H1 (cell line): ENCODE measurements at regions not wholly inside any gene's neighbourhood (a gene's known extent, or its start where the extent isn't known, plus 50 kb on each side); places are given as distances from the start of the nearest gene placed in this dataset.

Experiments
- CTCF ChIA-PET: fragments of 300-600 bp; sonication (Branson Sonifier 250); formaldehyde crosslinking; loops from one replicate; lab custom pipeline; 2021; ENCODE audit not compliant: partially characterized antibody; lab: Charles Lee
- POLR2A ChIA-PET: fragments of 300-600 bp; sonication (Branson Sonifier 250); formaldehyde crosslinking; loops from one replicate; lab custom pipeline; 2021; ENCODE audit warnings: inconsistent platforms; ENCODE audit not compliant: partially characterized antibody; lab: Charles Lee
- DNase-seq, 2 experiments: peaks; one replicate each; pipeline versions ENCODE4 v3.0.0 to v3.0.0-alpha.2; 2010 to 2022; ENCODE audit warnings: low spot score in 2 of 2, low read depth in 1 of 2, mixed read lengths in 1 of 2
- FAIRE-seq: peaks from 2 replicates; lab custom pipeline; 2011; peaks lifted over from hg19 to GRCh38; lab: Jason Lieb, UNC
- H2AFZ ChIP-seq: 2 replicates; pipeline ENCODE4 v1.8.1; 2012; ENCODE audit warnings: low read length, inconsistent platforms
- H2AK5ac ChIP-seq: 2 replicates; pipeline ENCODE4 v1.6.1; 2013; ENCODE audit warnings: low read depth, low read length
- H2BK120ac ChIP-seq: replicated peaks from 2 replicates; pipeline ENCODE3; 2013; ENCODE audit warnings: low read depth, low read length, inconsistent platforms
- H2BK12ac ChIP-seq: 2 replicates; pipeline ENCODE4 v1.6.1; 2013; ENCODE audit warnings: low read depth, low read length
- H2BK15ac ChIP-seq: 2 replicates; pipeline ENCODE4 v1.6.1; 2013; ENCODE audit warnings: low read length
- H2BK20ac ChIP-seq: 2 replicates; pipeline ENCODE4 v1.6.1; 2013; ENCODE audit warnings: low read length
- H2BK5ac ChIP-seq: 2 replicates; pipeline ENCODE4 v1.6.1; 2013; ENCODE audit warnings: low read depth, low read length
- H3K14ac ChIP-seq: 2 replicates; pipeline ENCODE4 v1.6.1; 2013; ENCODE audit warnings: inconsistent platforms; ENCODE audit not compliant: insufficient read length
- H3K18ac ChIP-seq: 2 replicates; pipeline ENCODE4 v1.6.1; 2013; ENCODE audit warnings: low read length; ENCODE audit errors: extremely low read depth
- H3K23ac ChIP-seq: 2 replicates; pipeline ENCODE4 v1.6.1; 2013; ENCODE audit warnings: inconsistent platforms; ENCODE audit not compliant: insufficient read length
- H3K23me2 ChIP-seq: 2 replicates; pipeline ENCODE4 v1.6.1; 2013; ENCODE audit warnings: low read depth, low read length
- H3K27ac ChIP-seq: 2 replicates; pipeline ENCODE4 v1.6.1; 2011; ENCODE audit warnings: low read depth, low read length, inconsistent platforms
- H3K27me3 ChIP-seq, 4 experiments: replicated peaks in 1 of 4; 1 replicate in 1 of 4; 2 replicates in 3 of 4; pipeline versions ENCODE4 v1.6.1 to v1.8.1; 2011 to 2013; ENCODE audit warnings: low read length in 3 of 4, mild to moderate bottlenecking in 3 of 4, inconsistent platforms in 2 of 4, mixed read lengths in 2 of 4, moderate library complexity in 1 of 4; ENCODE audit not compliant: control insufficient read depth in 3 of 4, insufficient read depth in 3 of 4; ENCODE audit errors: extremely low read depth in 1 of 4
- H3K36me3 ChIP-seq, 4 experiments: 2 replicates each; pipeline versions ENCODE4 v1.6.1 to v1.8.1; 2011 to 2013; ENCODE audit warnings: mild to moderate bottlenecking in 4 of 4, low read length in 3 of 4, moderate library complexity in 2 of 4, control low read depth in 1 of 4, inconsistent platforms in 1 of 4; ENCODE audit not compliant: insufficient read depth in 4 of 4, control insufficient read depth in 2 of 4
- H3K4ac ChIP-seq: replicated peaks from 2 replicates; pipeline ENCODE3; 2013; ENCODE audit warnings: low read length, low read depth, mixed read lengths, inconsistent platforms; ENCODE audit not compliant: insufficient read length
- H3K4me1 ChIP-seq, 4 experiments: replicated peaks in 1 of 4; 1 replicate in 1 of 4; 2 replicates in 3 of 4; pipeline versions ENCODE4 v1.6.1 to v1.8.1; 2011 to 2013; ENCODE audit warnings: low read length in 3 of 4, inconsistent platforms in 2 of 4, mixed read lengths in 1 of 4; ENCODE audit not compliant: insufficient read depth in 4 of 4, control insufficient read depth in 3 of 4
- H3K4me2 ChIP-seq, 2 experiments: 2 replicates each; pipeline versions ENCODE4 v1.6.1 to v1.8.1; 2011 to 2013; ENCODE audit warnings: low read depth in 2 of 2, low read length in 2 of 2, control low read depth in 1 of 2, inconsistent platforms in 1 of 2, mild to moderate bottlenecking in 1 of 2; ENCODE audit not compliant: insufficient read depth in 1 of 2
- H3K4me3 ChIP-seq, 4 experiments: fragments of 200-600, 300-600 bp in 1 of 4; sonication (generic), shearing (Covaris generic), sonication (Bioruptor Twin) in 1 of 4; 2 replicates each; pipeline versions ENCODE4 v1.5.1 to v1.8.1; 2011 to 2016; ENCODE audit warnings: low read length in 4 of 4, low read depth in 3 of 4, control low read depth in 2 of 4, inconsistent platforms in 2 of 4, mild to moderate bottlenecking in 2 of 4, mixed read lengths in 1 of 4, moderate library complexity in 1 of 4; ENCODE audit not compliant: insufficient read depth in 2 of 4; ENCODE audit errors: extremely low read depth in 1 of 4
- H3K56ac ChIP-seq: replicated peaks from 2 replicates; pipeline ENCODE3; 2013; ENCODE audit warnings: low read depth, mild to moderate bottlenecking, mixed read lengths, low read length, inconsistent platforms; ENCODE audit not compliant: insufficient read length
- H3K79me1 ChIP-seq: 2 replicates; pipeline ENCODE4 v1.6.1; 2013; ENCODE audit warnings: low read depth, low read length, control low read depth
- H3K79me2 ChIP-seq, 2 experiments: 2 replicates each; pipeline versions ENCODE4 v1.6.1 to v1.8.1; 2012 to 2013; ENCODE audit warnings: low read length in 2 of 2, mild to moderate bottlenecking in 2 of 2, inconsistent platforms in 1 of 2; ENCODE audit not compliant: insufficient read depth in 2 of 2, control insufficient read depth in 1 of 2
- H3K9ac ChIP-seq, 4 experiments: replicated peaks in 1 of 4; 1 replicate in 1 of 4; 2 replicates in 3 of 4; pipeline versions ENCODE4 v1.6.1 to v1.8.1; 2011 to 2013; ENCODE audit warnings: low read depth in 3 of 4, low read length in 3 of 4, control low read depth in 2 of 4, mild to moderate bottlenecking in 2 of 4, moderate library complexity in 2 of 4, inconsistent platforms in 1 of 4; ENCODE audit errors: extremely low read depth in 1 of 4
- H3K9me3 ChIP-seq, 2 experiments: 2 replicates each; pipeline versions ENCODE4 v1.6.1 to v1.8.1; 2012 to 2013; ENCODE audit warnings: mild to moderate bottlenecking in 2 of 2, moderate library complexity in 2 of 2, control low read depth in 1 of 2, inconsistent platforms in 1 of 2, low read depth in 1 of 2, low read length in 1 of 2, mixed read lengths in 1 of 2; ENCODE audit not compliant: insufficient read depth in 2 of 2
- H4K20me1 ChIP-seq, 2 experiments: replicated peaks in 1 of 2; 2 replicates each; pipeline versions ENCODE3 to v1.8.1; 2011 to 2013; ENCODE audit warnings: inconsistent platforms in 2 of 2, low read length in 2 of 2, mild to moderate bottlenecking in 1 of 2; ENCODE audit not compliant: insufficient read depth in 2 of 2, control insufficient read depth in 1 of 2
- H4K5ac ChIP-seq: 2 replicates; pipeline ENCODE4 v1.6.1; 2013; ENCODE audit warnings: low read length, low read depth, mixed read lengths, inconsistent platforms; ENCODE audit not compliant: insufficient read length
- H4K8ac ChIP-seq: 2 replicates; pipeline ENCODE4 v1.8.0; 2013; ENCODE audit warnings: mild to moderate bottlenecking, moderate library complexity, low read length, inconsistent platforms; ENCODE audit not compliant: insufficient read depth; ENCODE audit errors: extremely low read depth
- H4K91ac ChIP-seq: replicated peaks from 2 replicates; pipeline ENCODE3; 2013; ENCODE audit warnings: low read length, mixed read lengths, inconsistent platforms; ENCODE audit not compliant: insufficient read length
- TF ChIP-seq, protein P1 (sequence below): IDR thresholded peaks from 2 replicates; pipeline ENCODE4 v1.6.1; 2012; ENCODE audit warnings: inconsistent platforms

DNA sequence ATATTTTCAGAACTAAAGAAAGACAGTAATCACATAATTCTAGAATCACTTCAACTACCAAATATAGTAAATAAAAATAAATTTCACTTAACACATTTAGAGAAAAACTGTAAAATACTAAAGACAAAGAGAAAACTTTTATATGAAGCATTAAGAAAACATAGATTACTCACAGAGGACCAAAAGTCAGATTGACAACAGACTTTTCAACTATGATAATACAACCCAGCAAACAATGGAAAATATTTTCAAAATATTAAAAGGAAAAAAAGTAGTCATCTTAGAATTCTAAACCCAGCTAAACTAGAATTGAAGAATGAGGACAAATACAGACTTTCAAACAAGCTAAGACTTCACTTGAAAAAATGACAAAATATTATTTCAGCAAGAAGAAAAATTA lies 164.8 kb upstream of the ARID1B start:
- H2BK5ac ChIP-seq: no peak overlapping the region
- peaks cover 8 to 26% of the 10 kb centered on the region in 2 experiments; a peak in 3 of 4 replicates for H3K9me3 ChIP-seq
- H2AK5ac ChIP-seq: no peak overlapping the region
- no peak overlapping the region for H3K4ac ChIP-seq
- H3K36me3 ChIP-seq: no peaks in the 10 kb centered on the region
- no peak overlapping the region for H3K4me3 ChIP-seq
- H3K4me2 ChIP-seq: no peak overlapping the region
- no peak overlapping the region for H3K14ac ChIP-seq
- no peak overlapping the region for H2BK15ac ChIP-seq
- H2BK20ac ChIP-seq: no peak overlapping the region
- TF ChIP-seq, protein P1, sequence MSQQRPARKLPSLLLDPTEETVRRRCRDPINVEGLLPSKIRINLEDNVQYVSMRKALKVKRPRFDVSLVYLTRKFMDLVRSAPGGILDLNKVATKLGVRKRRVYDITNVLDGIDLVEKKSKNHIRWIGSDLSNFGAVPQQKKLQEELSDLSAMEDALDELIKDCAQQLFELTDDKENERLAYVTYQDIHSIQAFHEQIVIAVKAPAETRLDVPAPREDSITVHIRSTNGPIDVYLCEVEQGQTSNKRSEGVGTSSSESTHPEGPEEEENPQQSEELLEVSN: no peak
- TF ChIP-seq, all 59 proteins: peak for 0
- Histone ChIP-seq H3K18ac (no peak overlapping the region), H3K23ac (no peak overlapping the region), H3K4me1 (no peaks in the 10 kb centered on the region), H3K79me2 (no peaks in the 10 kb centered on the region), H3K9ac (no peak overlapping the region), H3K79me1 (no peaks in the 10 kb centered on the region), H3K27me3 (no peaks in the 10 kb centered on the region), H3K27ac (no peak overlapping the region), H2BK120ac (no peak overlapping the region), H2BK12ac (no peak overlapping the region), H4K8ac (no peak overlapping the region), H4K91ac (no peak overlapping the region), H3K56ac (no peak overlapping the region), H3K23me2 (no peaks in the 10 kb centered on the region; the same call in 1 of the 2 replicates), H4K5ac (no peak overlapping the region), H4K20me1 (no peaks in the 10 kb centered on the region), H2AFZ (no peak overlapping the region)
- ChIA-PET CTCF (no interaction called here), POLR2A (no interaction called here)
- no peak for FAIRE-seq
- DNase-seq: no peak
